ENCODE measurements at regions not wholly inside any gene's neighbourhood (a gene's known extent, or its start where the extent isn't known, plus 50 kb on each side); places are given as distances from the start of the nearest gene placed in this dataset.

DNA sequence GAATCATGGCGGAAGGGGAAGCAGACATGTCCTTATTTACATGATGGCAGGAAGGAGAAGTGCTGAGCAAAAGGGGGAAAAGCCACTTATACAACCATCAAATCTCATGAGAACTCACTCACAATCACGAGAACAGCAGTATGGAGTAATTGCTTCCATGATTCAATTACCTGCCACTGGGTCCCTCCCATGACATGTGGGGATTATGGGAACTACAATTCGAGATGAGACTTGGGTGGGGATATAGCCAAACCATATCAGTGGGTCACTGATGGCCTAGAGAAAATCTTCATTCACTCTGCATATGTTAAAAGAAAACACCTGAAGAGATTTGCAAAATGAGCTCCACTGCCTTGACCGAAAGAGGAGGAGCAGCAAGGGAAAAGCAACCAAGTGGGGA, 130.3 kb upstream of the FAM20A start:
- Histone ChIP-seq H3K36me3 (no peaks in the 10 kb centered on the region), H3K27me3 (no peaks in the 10 kb centered on the region), H3K9me3 (no peaks in the 10 kb centered on the region), H3K4me3 (no peak overlapping the region)
- DNase-seq, result no peak

DNA sequence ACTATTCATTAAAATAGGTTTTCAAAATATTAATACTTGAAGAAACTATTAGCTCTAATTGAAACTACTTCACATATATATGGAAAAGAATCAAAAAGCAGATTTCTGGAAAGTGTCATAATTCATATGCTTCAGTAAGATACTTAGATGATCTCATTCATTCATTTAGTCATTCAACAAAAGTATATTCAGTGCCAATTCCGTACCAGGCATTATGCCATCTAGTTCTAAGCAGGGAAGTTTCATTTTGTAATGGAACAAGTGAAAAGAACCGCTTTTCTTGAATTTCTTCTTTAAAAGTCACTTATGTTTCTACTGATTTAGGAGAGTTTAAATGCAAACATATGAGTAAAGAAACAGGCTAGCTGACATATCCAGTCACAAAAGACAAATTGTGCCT, 118.3 kb upstream of the FAM20A start:
- no peak overlapping the region for H3K4me3 ChIP-seq

DNA sequence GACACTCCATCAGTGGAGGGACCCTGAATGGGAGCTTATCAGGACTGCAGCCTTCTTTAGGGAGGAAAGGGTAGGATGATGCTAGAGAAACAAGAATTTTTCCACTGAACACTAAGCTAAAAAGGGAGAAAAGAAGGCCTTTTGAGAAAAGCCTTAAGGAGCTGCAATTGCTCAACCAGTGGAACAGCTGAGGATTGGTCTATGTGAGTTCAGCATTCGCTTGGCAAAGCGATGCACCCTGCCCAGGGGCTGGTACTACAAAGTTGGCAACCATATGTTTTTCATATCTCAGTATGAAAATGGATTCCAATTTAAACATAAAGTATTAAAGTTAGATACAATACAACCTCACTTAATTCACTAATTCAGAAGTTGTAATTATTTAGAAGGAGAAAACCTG, 117.8 kb upstream of the FAM20A start:
- peaks cover 2% of the 10 kb centered on the region; the same call in 1 of the 2 replicates for H3K27me3 ChIP-seq
- no peaks in the 10 kb centered on the region for H3K9me3 ChIP-seq
- DNase-seq, result no peak
- H3K36me3 ChIP-seq, result no peaks in the 10 kb centered on the region
- no peak overlapping the region for H3K4me3 ChIP-seq

More for the DNA sequence above, 118.3 kb upstream of the FAM20A start:
- Histone ChIP-seq H3K9me3 (no peaks in the 10 kb centered on the region), H3K36me3 (no peaks in the 10 kb centered on the region), H3K27me3 (peaks cover 2% of the 10 kb centered on the region; the same call in 1 of the 2 replicates)
- no peak for DNase-seq

DNA sequence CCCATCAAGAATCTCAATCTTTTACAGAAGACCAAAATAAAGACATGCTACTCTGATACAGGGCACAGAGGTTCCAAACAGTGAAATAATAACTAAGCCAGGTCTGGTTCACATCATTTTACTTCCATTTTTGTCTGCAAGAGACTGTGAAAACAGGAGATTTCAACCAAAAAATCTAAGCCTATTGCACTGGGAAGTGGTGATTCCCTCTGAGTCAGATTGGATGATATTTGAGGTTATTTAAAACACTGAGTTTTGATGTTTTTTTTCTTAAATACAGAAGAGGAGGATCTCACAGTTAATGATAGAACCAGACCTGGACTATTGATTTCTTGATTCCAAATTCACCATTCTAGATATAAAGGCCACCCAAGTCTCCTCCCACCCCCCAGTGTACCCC, 117.3 kb upstream of the FAM20A start:
- Histone ChIP-seq H3K4me3 (no peak overlapping the region), H3K9me3 (no peaks in the 10 kb centered on the region), H3K36me3 (no peaks in the 10 kb centered on the region), H3K27me3 (peaks cover 2% of the 10 kb centered on the region; the same call in 1 of the 2 replicates)
- no peak for DNase-seq

DNA sequence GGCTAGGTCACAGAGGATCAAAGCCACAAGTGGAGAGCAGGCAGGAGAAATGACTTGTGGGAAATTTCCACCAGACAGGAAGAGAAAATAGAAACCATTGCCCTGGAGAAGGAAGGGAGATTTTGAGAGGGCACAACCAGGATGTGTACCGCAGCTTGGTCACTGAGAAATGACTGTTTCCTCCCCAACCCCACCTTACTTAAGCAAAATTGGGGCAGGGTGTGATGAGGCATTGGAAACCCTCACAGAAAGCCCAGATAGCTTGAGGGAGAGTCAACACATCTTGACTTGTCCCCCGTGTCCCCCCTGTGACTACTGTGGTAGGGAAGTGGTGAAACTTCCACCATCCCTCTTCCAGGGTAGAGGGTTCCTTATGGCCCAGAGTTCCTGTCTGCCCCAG, 113.5 kb upstream of the FAM20A start:
- Histone ChIP-seq H3K9me3 (no peaks in the 10 kb centered on the region), H3K27me3 (no peaks in the 10 kb centered on the region), H3K4me3 (no peak overlapping the region), H3K36me3 (no peaks in the 10 kb centered on the region)
- no peak for DNase-seq

DNA sequence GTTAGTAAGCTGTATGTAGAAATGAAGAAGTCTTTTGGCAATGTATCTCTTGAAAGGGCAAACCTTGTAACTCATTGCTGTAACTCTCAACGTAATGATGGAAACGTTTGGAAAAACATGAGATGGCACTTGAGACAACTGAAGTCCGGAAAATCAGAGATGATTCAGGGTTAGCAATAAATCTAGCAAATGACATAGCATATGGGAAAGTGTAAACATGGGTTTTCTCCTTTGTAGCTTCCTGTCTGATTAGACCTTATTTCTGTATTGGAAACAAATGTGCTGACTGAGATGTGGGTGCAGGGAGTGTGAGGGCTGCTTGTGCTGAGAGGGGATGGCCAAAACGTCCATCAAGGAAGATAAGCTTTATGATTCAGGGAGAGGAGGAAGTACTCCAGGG, 110.7 kb upstream of the FAM20A start:
- H3K9me3 ChIP-seq, result no peaks in the 10 kb centered on the region
- no peaks in the 10 kb centered on the region for H3K36me3 ChIP-seq
- DNase-seq, result no peak
- no peak overlapping the region for H3K4me3 ChIP-seq
- H3K27me3 ChIP-seq, result no peaks in the 10 kb centered on the region

DNA sequence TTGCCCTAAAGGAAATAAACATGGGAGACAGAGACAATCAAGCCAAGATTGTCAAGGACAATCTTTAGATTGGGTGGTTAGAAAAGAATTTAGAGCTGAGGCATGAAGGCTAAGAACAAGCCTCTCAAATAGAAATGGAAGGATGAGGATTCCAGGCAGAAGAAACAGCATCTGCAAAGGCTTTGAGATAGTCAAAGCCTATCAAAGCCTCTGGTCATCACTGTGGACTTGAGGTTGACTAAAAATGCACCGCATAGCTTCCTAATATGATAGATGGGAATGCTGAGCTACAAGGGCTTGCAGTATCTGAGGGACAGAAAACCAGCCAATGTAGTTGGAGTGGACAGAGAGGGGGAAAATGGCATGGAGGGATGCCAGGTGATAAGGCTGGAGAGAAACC, 109.8 kb upstream of the FAM20A start:
- no peak overlapping the region for H3K4me3 ChIP-seq
- no peaks in the 10 kb centered on the region for H3K36me3 ChIP-seq
- DNase-seq, result no peak
- no peaks in the 10 kb centered on the region for H3K9me3 ChIP-seq
- H3K27me3 ChIP-seq, result no peaks in the 10 kb centered on the region

DNA sequence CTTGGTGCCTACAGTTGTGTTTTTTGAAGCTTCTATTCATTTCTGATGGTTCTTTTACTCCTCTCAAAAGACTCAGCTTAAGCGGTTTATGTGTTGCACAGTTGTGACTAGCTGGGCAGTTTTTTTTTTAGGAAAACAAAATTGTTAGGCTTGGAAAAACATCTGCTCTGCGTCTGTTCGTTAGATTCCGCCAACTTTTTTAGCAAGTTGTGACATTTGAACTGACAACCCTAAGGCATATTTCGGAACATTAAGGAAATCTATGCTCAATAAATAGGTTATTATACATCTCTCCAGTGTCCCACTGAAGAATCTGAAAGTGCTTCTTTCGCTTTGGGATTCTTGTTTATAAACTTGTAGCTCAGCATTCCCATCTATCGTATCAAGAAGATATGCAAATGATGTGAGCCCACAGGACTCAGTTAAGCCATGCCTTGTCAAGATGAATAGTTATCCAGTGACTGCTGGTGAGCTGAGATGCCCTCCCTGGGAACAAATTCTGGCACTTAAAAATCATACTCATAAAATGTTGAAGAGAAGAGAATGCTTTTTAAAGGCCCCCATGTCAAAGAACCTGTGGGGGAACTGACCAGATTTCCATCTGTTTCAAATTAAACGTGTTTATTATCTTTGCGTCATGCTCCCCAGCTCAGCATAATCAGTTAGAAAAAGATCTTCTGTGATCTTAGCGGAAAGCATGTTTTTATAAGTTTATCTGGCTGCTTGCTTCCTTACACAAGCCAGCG, 109.0 kb upstream of the FAM20A start:
- H3K36me3 ChIP-seq, result no peaks in the 10 kb centered on the region
- H3K4me3 ChIP-seq, result no peak overlapping the region
- no peaks in the 10 kb centered on the region for H3K9me3 ChIP-seq
- DNase-seq, result no peak
- no peaks in the 10 kb centered on the region for H3K27me3 ChIP-seq

DNA sequence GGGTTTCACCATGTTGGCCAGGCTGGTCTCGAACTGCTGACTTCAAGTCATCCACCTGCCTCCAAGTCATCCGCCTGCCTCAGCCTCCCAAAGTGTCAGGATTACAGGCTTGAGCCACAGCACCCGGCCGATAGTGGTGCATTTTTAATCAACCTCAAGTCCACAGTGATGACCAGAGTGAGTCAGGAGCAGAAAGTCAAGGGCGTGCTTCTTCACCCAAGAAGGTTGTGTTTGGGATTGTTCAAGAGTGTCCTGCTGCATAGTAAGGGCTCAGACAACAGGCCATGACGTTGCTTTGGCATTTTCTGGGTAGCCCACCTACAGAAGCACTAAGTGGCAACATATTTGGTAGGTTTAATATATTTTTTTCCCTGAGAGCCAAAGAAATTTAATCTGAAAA, 108.3 kb upstream of the FAM20A start:
- Histone ChIP-seq H3K36me3 (no peaks in the 10 kb centered on the region), H3K4me3 (no peak overlapping the region), H3K9me3 (no peaks in the 10 kb centered on the region), H3K27me3 (no peaks in the 10 kb centered on the region)
- DNase-seq, result no peak

DNA sequence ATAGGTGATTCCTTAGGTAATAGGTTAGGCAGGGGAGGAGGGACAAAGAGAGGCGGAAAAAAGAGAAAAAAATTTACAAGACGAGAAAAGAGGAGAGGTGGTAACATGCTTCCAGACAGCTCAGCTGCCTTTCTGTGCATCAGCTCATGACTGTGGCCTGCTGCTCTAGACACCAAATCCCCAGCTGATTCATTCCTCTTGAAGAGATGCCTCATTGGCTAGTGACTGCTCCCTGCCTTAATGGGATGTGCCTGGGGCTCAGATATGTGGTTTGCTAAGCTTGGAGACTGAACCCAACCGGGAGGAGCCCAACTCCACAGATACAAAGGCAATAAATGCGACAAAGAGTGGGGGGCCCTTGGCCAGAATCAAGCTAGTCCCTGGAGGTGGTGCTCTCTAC, 105.9 kb upstream of the FAM20A start:
- peak; percentile 19 for DNase-seq
- Histone ChIP-seq H3K4me3 (no peak overlapping the region), H3K27me3 (no peaks in the 10 kb centered on the region), H3K9me3 (no peaks in the 10 kb centered on the region), H3K36me3 (no peaks in the 10 kb centered on the region)

DNA sequence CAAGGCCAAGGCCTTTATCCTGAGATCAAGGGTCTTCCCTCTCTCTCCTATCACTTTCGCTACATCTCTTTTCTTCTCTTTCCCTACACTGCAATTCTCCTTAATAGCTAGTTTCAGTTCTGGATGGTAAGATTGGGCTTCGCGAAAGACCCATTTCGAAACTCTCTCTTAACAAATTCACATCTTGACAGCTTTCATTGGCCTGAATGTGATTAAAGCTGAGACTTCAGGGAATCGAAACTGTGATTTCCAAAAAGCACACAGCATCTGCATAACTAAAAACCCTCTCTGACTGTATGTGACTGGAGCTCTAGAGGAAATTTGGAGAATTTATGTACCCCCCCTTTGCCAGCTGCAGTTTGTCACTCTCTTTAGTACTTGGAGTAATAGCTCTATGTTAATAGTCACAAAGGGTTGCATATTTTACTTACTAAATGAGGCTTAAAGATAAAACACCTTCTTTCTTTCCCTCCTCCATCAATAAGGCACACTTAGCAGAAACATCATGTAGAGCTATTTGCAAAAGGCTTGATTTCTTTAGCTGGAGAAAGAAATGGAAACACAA, 105.3 kb upstream of the FAM20A start:
- no peak for DNase-seq
- Histone ChIP-seq H3K27me3 (no peaks in the 10 kb centered on the region), H3K36me3 (no peaks in the 10 kb centered on the region), H3K9me3 (no peaks in the 10 kb centered on the region), H3K4me3 (no peak overlapping the region)

DNA sequence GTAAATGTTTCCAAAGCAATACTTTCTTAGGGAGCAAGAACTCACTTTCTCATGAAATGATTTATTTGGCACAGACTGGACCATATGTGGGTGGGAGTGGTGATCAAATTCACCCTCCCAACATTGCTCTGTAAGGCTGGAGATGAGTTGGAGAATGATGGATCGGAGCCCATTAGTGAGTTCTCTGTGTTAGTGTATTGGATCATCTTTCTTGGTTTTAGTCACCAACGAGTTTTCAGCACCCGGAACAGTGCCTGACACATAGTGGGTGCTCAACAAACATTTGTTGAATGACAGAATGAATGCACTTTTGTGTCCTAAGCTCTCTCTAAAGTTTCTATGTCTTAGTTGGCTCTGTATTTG, 104.5 kb upstream of the FAM20A start:
- H3K36me3 ChIP-seq, result no peaks in the 10 kb centered on the region
- peak; percentile 10 for DNase-seq
- H3K4me3 ChIP-seq, result no peak overlapping the region
- no peaks in the 10 kb centered on the region for H3K9me3 ChIP-seq
- H3K27me3 ChIP-seq, result no peaks in the 10 kb centered on the region

DNA sequence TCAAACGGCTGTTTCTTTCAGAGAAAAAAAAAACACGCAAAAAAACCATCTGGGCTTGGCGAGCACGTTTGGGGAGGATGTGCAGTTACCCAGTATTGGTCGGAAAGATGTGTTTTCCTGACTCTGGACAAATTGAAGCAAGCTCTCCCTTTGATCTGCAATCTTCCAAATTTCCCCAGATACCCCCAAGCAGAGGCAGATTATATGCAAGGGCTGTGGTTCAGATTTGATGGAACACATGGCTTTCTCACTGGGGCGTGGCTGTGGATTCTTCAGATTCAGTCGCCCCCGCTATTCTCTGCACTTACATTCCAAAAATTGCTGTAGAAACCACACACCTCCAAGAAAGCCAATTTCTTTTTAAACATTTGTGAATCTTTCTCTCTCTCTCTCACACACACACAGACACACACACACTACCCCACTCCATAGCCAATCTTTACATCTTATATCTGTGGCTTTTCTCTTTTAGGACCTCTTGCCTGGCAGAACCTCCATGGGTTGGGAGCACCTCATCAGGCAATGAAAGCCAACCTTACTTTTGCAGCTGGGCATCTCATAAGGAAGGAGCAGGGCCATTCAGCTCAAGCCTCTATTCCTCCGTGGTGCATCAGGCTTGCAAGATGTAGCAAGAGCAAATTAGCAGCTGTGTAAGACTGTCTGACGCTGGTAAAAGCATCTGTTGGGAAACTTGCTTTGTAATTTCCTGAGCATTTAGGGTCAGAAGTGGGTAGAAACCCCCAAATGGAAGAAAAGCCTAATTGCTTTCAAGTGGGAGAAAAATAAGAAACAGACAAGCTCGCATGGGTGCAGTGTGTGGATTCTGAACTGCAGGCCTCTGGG, 103.9 kb upstream of the FAM20A start:
- DNase-seq, result peak; percentile 52
- H3K27me3 ChIP-seq, result no peaks in the 10 kb centered on the region
- H3K36me3 ChIP-seq, result no peaks in the 10 kb centered on the region
- H3K4me3 ChIP-seq, result no peak overlapping the region
- no peaks in the 10 kb centered on the region for H3K9me3 ChIP-seq

DNA sequence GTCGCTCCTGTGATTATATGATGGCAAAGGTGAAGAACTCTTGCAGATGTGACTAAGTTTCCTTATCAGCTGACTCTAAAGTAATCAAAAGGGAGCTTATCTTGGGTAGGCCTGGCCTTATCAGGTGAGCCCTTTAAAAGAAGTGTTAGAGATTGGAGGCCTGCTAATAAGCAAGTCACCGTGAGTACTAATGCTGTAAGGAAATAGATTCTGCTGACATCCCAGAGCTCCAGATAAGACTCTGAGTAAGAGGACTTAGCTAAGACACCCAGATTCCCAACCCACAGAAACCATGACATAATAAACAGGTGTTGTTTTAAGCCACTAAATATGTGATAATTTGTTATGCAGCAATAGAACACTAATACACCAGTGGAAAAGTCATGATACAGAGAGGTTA, 99.9 kb upstream of the FAM20A start:
- Histone ChIP-seq H3K36me3 (no peaks in the 10 kb centered on the region), H3K9me3 (no peaks in the 10 kb centered on the region), H3K27me3 (no peaks in the 10 kb centered on the region), H3K4me3 (no peak overlapping the region)
- DNase-seq, result no peak

DNA sequence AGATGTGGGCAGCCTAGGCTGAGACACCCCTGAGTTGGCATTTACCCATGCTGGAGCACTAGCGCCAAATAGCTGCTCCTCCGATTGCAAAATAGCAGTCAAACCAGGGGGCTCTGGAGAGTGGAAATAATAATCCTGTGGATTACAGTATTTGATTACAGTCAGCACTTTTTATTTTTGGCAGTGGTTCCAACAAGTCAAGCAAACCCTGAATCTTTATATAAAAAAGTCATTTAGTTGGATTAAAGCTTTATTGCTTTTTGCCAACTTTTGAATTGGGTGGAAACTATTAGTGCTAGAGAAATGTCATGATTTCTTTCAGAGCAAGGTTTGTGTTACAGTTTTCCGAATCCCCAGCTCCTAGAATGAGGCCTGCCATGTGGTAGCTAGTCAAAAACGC, 99.3 kb upstream of the FAM20A start:
- no peaks in the 10 kb centered on the region for H3K27me3 ChIP-seq

DNA sequence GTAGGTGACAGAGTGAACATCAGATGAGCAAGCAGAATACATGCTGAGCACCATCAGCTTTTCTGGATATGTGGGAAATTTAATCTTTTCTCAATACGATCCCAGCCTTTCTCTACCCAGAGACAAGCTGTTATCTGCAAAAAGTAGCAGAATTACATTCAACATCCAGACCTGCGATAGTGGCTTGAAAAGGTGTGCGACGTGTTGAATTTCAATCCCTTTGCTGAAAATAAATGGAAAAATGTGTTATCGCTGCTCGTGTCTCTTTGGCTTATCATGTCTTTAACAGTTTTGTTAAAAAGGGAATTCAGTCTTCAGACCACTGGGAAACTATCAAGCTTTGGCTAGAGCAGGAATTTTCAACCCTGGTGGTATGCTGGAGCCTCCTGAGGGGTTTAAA, 98.8 kb upstream of the FAM20A start:
- DNase-seq, result no peak
- H3K27me3 ChIP-seq, result no peaks in the 10 kb centered on the region
- H3K36me3 ChIP-seq, result no peaks in the 10 kb centered on the region
- no peak overlapping the region for H3K4me3 ChIP-seq
- H3K9me3 ChIP-seq, result no peaks in the 10 kb centered on the region

More for the DNA sequence above, 99.3 kb upstream of the FAM20A start:
- Histone ChIP-seq H3K36me3 (no peaks in the 10 kb centered on the region), H3K4me3 (no peak overlapping the region), H3K9me3 (no peaks in the 10 kb centered on the region)
- DNase-seq, result no peak

DNA sequence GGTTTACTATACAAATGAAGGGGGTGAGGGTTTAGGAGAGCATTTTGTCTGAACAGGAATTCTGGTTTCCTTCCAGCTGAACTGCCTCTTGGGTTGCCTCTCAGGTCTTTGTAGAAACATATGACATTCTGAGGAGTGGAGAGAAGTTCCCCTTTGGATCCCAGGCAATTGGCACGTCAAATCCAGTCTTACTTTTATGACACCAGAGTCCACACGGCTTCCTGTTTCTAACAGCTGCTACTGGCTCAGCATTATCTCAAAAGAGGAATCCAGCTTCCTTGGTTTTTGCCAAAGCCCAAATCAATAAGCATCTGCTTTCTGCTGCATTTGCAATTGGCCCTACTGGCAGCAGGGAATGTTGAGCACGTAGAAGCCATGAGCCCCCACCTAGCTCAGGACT, 97.6 kb upstream of the FAM20A start:
- no peak for DNase-seq
- no peaks in the 10 kb centered on the region for H3K27me3 ChIP-seq
- H3K36me3 ChIP-seq, result no peaks in the 10 kb centered on the region
- no peaks in the 10 kb centered on the region for H3K9me3 ChIP-seq
- no peak overlapping the region for H3K4me3 ChIP-seq
